Left lung (tissue), 4 donors: ENCODE measurements at regions not wholly inside any gene's neighbourhood (a gene's known extent, or its start where the extent isn't known, plus 50 kb on each side); places are given as distances from the start of the nearest gene placed in this dataset.
A peak's percentile ranks its signal among the peaks of the same experiment; 100 is the strongest.

Source experiments
- ATAC-seq: fragments of 200-7000 bp; cut with Tn5 transposase; one replicate; pipeline ENCODE4 v1.9.1; 2020; ENCODE audit warnings: moderate library complexity
- DNase-seq, 4 donors: peaks; one replicate each; pipeline ENCODE4 v3.0.0-alpha.2; 2013 to 2020
- H3K27ac ChIP-seq, 2 donors: fragments of 200-600 bp; sonication (generic) in 1 of 2; one replicate each; pipeline versions ENCODE4 v1.5.0 to v1.8.0; 2020 to 2021
- H3K27me3 ChIP-seq, 2 donors: fragments of 200-600 bp; sonication (generic) in 1 of 2; one replicate each; pipeline versions ENCODE4 v1.5.0 to v1.8.0; 2020 to 2021
- H3K36me3 ChIP-seq, 2 donors: fragments of 200-600 bp; sonication (generic) in 1 of 2; one replicate each; pipeline versions ENCODE4 v1.5.0 to v1.8.0; 2020 to 2021
- H3K4me1 ChIP-seq, 2 donors: fragments of 200-600 bp; one replicate each; pipeline ENCODE4 v1.8.0; 2021
- H3K4me3 ChIP-seq, 2 donors: fragments of 200-600 bp; sonication (generic) in 1 of 2; one replicate each; pipeline versions ENCODE4 v1.5.0 to v1.8.0; 2020 to 2021; ENCODE audit warnings: mild to moderate bottlenecking in 1 of 2
- H3K9me3 ChIP-seq, 2 donors: fragments of 200-600 bp; sonication (generic) in 1 of 2; one replicate each; pipeline versions ENCODE4 v1.5.0 to v1.8.0; 2020 to 2021
- CTCF ChIP-seq, 2 donors: fragments of 200-600 bp; sonication (generic) in 1 of 2; IDR thresholded peaks; one replicate each; pipeline versions ENCODE4 v1.5.0 to v1.8.0; 2021; ENCODE audit warnings: antibody characterized with exemption in 2 of 2
- intact Hi-C, 2 donors: fragments of 100-400 bp; cut with DNase I; formaldehyde crosslinking; loops; one replicate each; pipeline versions ENCODE4 v1.11.2 to v1.14.2; 2022
- donor health status: DM: no; HTN: yes; CAD: no.
- donor health status: DM: no; HTN: no; CAD: no.

GRCh38 chr13:73140801-73141200 is 82.0 kb downstream of the KLF5 start:
- Histone ChIP-seq H3K27ac (peak overlapping the region; percentile 48 to 81), H3K4me1 (no peaks in the 10 kb centered on the region), H3K9me3 (no peaks in the 10 kb centered on the region), H3K4me3 (no peak overlapping the region), H3K27me3 (no peaks in the 10 kb centered on the region), H3K36me3 (no peaks in the 10 kb centered on the region)
- TF ChIP-seq CTCF (IDR thresholded peaks at IDR 0.05), result no peak
- no peak for DNase-seq
- peak; percentile 49 for ATAC-seq
- intact Hi-C loops, result no loop called here

DNA sequence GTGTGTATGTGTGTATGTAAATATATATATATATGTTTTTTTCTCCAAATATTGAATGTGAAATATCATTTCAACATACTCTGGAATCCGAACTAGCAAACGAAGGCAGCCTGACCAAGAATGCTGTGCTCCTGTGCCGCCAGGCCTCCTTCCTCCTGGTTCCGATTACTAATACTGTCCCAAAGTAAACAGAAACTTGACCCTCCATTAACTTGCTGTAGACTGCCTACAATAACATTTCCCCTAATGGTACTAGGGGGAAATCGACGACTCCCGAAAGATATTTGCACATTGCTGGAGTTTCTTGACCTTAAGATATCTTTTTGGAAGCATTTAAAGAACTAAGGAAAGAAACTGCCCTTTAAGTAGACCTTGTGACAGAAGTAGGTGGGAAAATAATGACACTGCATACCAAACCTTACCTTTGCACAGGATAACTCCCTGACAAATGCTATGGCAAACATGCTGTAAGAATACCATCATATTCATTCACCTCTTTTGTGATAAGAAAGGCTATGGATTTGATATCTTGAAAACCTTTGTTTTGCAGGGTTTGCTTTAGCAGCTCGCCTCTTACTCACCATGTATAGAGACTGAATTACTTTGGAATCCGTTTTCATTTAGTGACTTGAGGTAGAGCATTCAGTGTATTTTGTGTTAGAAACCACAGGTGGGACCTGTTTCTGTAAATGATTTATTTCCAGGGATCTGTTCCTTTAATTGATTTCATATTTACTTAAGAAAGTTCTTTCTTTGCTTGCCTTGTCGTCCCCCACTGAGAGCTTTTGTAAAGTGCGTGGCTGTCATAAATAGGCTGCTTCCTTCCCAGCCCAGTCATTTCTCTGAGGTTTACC is 80.1 kb downstream of the KLF5 start:
- intact Hi-C loops, result no loop called here
- TF ChIP-seq CTCF (IDR thresholded peaks at IDR 0.05), result no peak
- Histone ChIP-seq H3K4me1 (no peaks in the 10 kb centered on the region), H3K27me3 (no peaks in the 10 kb centered on the region), H3K4me3 (no peak overlapping the region), H3K9me3 (no peaks in the 10 kb centered on the region), H3K27ac (peak overlapping the region; percentile 50 to 66), H3K36me3 (no peaks in the 10 kb centered on the region)
- DNase-seq (peak in 2 of 4 donors; percentile 34 to 37), ATAC-seq (peak; percentile 56)

- intact Hi-C loops, result no loop called here
- H3K4me1 ChIP-seq, result no peaks in the 10 kb centered on the region
- no peak for ATAC-seq
- no peak overlapping the region for H3K4me3 ChIP-seq
- no peak for TF ChIP-seq CTCF (IDR thresholded peaks at IDR 0.05)
- no peaks in the 10 kb centered on the region for H3K9me3 ChIP-seq
- no peaks in the 10 kb centered on the region for H3K27me3 ChIP-seq
- peak overlapping the region; percentile 50 to 66 for H3K27ac ChIP-seq
- H3K36me3 ChIP-seq, result no peaks in the 10 kb centered on the region
- DNase-seq, result no peak
These were observed 79.5 kb downstream of the KLF5 start for GRCh38 chr13:73138276-73138637.

DNA sequence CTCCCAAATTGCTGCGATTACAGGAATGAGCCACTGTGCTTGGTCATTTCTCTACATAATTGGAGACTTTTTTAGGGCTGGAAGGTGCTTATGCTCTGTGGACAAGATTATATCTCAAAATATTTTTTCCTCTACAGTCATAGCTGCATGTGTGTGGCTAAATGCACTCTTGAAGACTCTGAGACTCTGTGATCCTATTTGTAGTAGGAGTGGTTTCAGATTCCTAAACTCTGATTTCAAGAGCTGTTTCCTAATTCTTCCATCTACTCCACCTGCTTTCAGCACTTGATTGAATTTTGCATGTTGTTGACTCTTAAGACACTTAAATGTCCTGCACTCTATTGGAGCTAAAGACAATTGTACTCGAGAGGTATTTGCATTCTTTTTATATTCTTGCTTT is 78.0 kb downstream of the KLF5 start:
- DNase-seq (no peak), ATAC-seq (peak; percentile 71)
- Histone ChIP-seq H3K36me3 (no peaks in the 10 kb centered on the region), H3K9me3 (no peaks in the 10 kb centered on the region), H3K27me3 (no peaks in the 10 kb centered on the region), H3K4me3 (no peak overlapping the region), H3K27ac (peak overlapping the region; percentile 35 to 59), H3K4me1 (no peaks in the 10 kb centered on the region)
- no peak for TF ChIP-seq CTCF (IDR thresholded peaks at IDR 0.05)
- intact Hi-C loops, result no loop called here

DNA sequence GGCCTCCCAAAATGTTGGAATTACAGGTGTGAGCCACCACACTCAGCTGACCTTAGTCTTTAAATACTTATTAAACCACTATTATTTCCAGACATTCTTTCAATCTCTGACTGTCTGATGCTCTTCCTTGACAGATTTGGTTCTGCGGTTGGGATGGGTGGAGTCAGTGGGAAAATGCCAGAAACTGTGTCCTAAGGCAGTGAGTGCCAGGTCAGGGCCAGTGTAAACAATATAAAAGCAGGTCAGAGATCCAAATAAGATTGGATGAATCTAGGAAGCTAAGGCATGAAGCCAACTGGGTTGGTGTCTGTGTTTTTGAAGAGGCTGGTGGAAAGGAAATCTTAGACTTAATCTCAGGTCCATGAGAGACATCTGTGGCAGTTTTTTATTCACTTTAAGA is 74.7 kb downstream of the KLF5 start:
- no peak overlapping the region for H3K4me3 ChIP-seq
- no peaks in the 10 kb centered on the region for H3K4me1 ChIP-seq
- DNase-seq (no peak), ATAC-seq (no peak)
- H3K9me3 ChIP-seq, result no peaks in the 10 kb centered on the region
- no peak for TF ChIP-seq CTCF (IDR thresholded peaks at IDR 0.05)
- H3K27ac ChIP-seq, result no peak overlapping the region
- H3K36me3 ChIP-seq, result no peaks in the 10 kb centered on the region
- no peaks in the 10 kb centered on the region for H3K27me3 ChIP-seq
- intact Hi-C loops, result no loop called here
